HUES48 (cell line): ENCODE measurements at regions not wholly inside any gene's neighbourhood (a gene's known extent, or its start where the extent isn't known, plus 50 kb on each side); places are given as distances from the start of the nearest gene placed in this dataset.

Source experiments
- H3K27ac ChIP-seq: one replicate; pipeline ENCODE4 v1.7.0; 2013; ENCODE audit warnings: low read depth, low read length, inconsistent platforms
- H3K27me3 ChIP-seq: 2 replicates; pipeline ENCODE4 v1.6.1; 2013; ENCODE audit warnings: mild to moderate bottlenecking, low read length; ENCODE audit not compliant: control insufficient read depth, insufficient read depth
- H3K36me3 ChIP-seq: 2 replicates; pipeline ENCODE4 v1.6.1; 2013; ENCODE audit warnings: low read length; ENCODE audit not compliant: control insufficient read depth, insufficient read depth
- H3K4me1 ChIP-seq: 2 replicates; pipeline ENCODE4 v1.6.1; 2013; ENCODE audit warnings: mild to moderate bottlenecking, low read length; ENCODE audit not compliant: control insufficient read depth, insufficient read depth
- H3K4me3 ChIP-seq: 2 replicates; pipeline ENCODE4 v1.5.1; 2013; ENCODE audit warnings: mild to moderate bottlenecking, low read depth, low read length
- H3K9ac ChIP-seq: 2 replicates; pipeline ENCODE4 v1.6.1; 2013; ENCODE audit warnings: mild to moderate bottlenecking, low read depth, low read length, moderate library complexity
- H3K9me3 ChIP-seq: 2 replicates; pipeline ENCODE4 v1.6.1; 2013; ENCODE audit warnings: low read length; ENCODE audit not compliant: control insufficient read depth, insufficient read depth

- Histone ChIP-seq H3K27me3 (no peaks in the 10 kb centered on the region), H3K9me3 (peaks cover 15% of the 10 kb centered on the region), H3K4me1 (peaks cover 28% of the 10 kb centered on the region), H3K36me3 (no peaks in the 10 kb centered on the region), H3K9ac (no peak overlapping the region), H3K27ac (peak overlapping the region; percentile 97), H3K4me3 (no peak overlapping the region)
Observed at GRCh38 chr14:22334275-22334577, 254.8 kb downstream of the DAD1 start.

GRCh38 chr14:22333422-22334274, 255.4 kb downstream of the DAD1 start:
- peaks cover 20% of the 10 kb centered on the region for H3K9me3 ChIP-seq
- peaks cover 28% of the 10 kb centered on the region for H3K4me1 ChIP-seq
- H3K9ac ChIP-seq = no peak overlapping the region
- peak overlapping the region; percentile 97 for H3K27ac ChIP-seq
- H3K4me3 ChIP-seq = peak overlapping the region; percentile 11; the same call in 1 of the 2 replicates
- no peaks in the 10 kb centered on the region for H3K36me3 ChIP-seq
- H3K27me3 ChIP-seq = no peaks in the 10 kb centered on the region

- H3K4me1 ChIP-seq = peaks cover 28% of the 10 kb centered on the region
- H3K4me3 ChIP-seq = peak overlapping the region; percentile 11; the same call in 1 of the 2 replicates
- peak overlapping the region; percentile 97 for H3K27ac ChIP-seq
- no peaks in the 10 kb centered on the region for H3K36me3 ChIP-seq
- H3K9ac ChIP-seq = no peak overlapping the region
- H3K27me3 ChIP-seq = no peaks in the 10 kb centered on the region
- H3K9me3 ChIP-seq = peaks cover 27% of the 10 kb centered on the region
Observed at GRCh38 chr14:22332686-22333421, 256.2 kb downstream of the DAD1 start.

- Histone ChIP-seq H3K4me1 (peaks cover 24% of the 10 kb centered on the region), H3K27ac (no peak overlapping the region), H3K27me3 (no peaks in the 10 kb centered on the region), H3K9me3 (peaks cover 35% of the 10 kb centered on the region), H3K4me3 (no peak overlapping the region), H3K36me3 (no peaks in the 10 kb centered on the region), H3K9ac (no peak overlapping the region)
Observed at GRCh38 chr14:22329371-22329770, 259.7 kb downstream of the DAD1 start.

GRCh38 chr14:22325676-22326400, 263.2 kb downstream of the DAD1 start:
- H3K4me3 ChIP-seq = no peak overlapping the region
- no peak overlapping the region for H3K27ac ChIP-seq
- H3K9me3 ChIP-seq = peaks cover 35% of the 10 kb centered on the region
- H3K36me3 ChIP-seq = no peaks in the 10 kb centered on the region
- H3K27me3 ChIP-seq = no peaks in the 10 kb centered on the region
- H3K4me1 ChIP-seq = no peaks in the 10 kb centered on the region
- H3K9ac ChIP-seq = no peak overlapping the region

GRCh38 chr14:22320362-22320750, 268.7 kb downstream of the DAD1 start:
- H3K27me3 ChIP-seq = no peaks in the 10 kb centered on the region
- no peak overlapping the region for H3K9ac ChIP-seq
- H3K27ac ChIP-seq = no peak overlapping the region
- no peaks in the 10 kb centered on the region for H3K36me3 ChIP-seq
- no peaks in the 10 kb centered on the region for H3K9me3 ChIP-seq
- no peaks in the 10 kb centered on the region for H3K4me1 ChIP-seq
- H3K4me3 ChIP-seq = no peak overlapping the region

GRCh38 chr14:22319526-22320361, 269.3 kb downstream of the DAD1 start:
- no peaks in the 10 kb centered on the region for H3K27me3 ChIP-seq
- no peaks in the 10 kb centered on the region for H3K9me3 ChIP-seq
- no peaks in the 10 kb centered on the region for H3K36me3 ChIP-seq
- H3K4me3 ChIP-seq = no peak overlapping the region
- H3K9ac ChIP-seq = no peak overlapping the region
- H3K4me1 ChIP-seq = no peaks in the 10 kb centered on the region
- no peak overlapping the region for H3K27ac ChIP-seq

- Histone ChIP-seq H3K36me3 (no peaks in the 10 kb centered on the region), H3K9me3 (no peaks in the 10 kb centered on the region), H3K4me1 (no peaks in the 10 kb centered on the region), H3K9ac (no peak overlapping the region), H3K27ac (no peak overlapping the region), H3K27me3 (no peaks in the 10 kb centered on the region), H3K4me3 (no peak overlapping the region)
Observed at GRCh38 chr14:22318951-22319350, 270.1 kb downstream of the DAD1 start.

- Histone ChIP-seq H3K27ac (no peak overlapping the region), H3K36me3 (no peaks in the 10 kb centered on the region)
Observed at GRCh38 chr14:22316473-22316872, 272.6 kb downstream of the DAD1 start.

GRCh38 chr14:22315336-22315735, 273.7 kb downstream of the DAD1 start:
- no peak overlapping the region for H3K27ac ChIP-seq
- no peak overlapping the region for H3K4me3 ChIP-seq
- H3K9ac ChIP-seq = no peak overlapping the region
- H3K36me3 ChIP-seq = no peaks in the 10 kb centered on the region
- no peaks in the 10 kb centered on the region for H3K27me3 ChIP-seq
- no peaks in the 10 kb centered on the region for H3K9me3 ChIP-seq
- H3K4me1 ChIP-seq = no peaks in the 10 kb centered on the region

More at GRCh38 chr14:22316473-22316872, 272.6 kb downstream of the DAD1 start:
- Histone ChIP-seq H3K4me3 (no peak overlapping the region), H3K27me3 (no peaks in the 10 kb centered on the region), H3K4me1 (no peaks in the 10 kb centered on the region), H3K9ac (no peak overlapping the region), H3K9me3 (no peaks in the 10 kb centered on the region)
